Astrocyte of the hippocampus (primary cell): ENCODE measurements at regions not wholly inside any gene's neighbourhood (a gene's known extent, or its start where the extent isn't known, plus 50 kb on each side); places are given as distances from the start of the nearest gene placed in this dataset.
A peak's percentile ranks its signal among the peaks of the same experiment; 100 is the strongest.

Source experiments
- DNase-seq: peaks from one replicate; pipeline ENCODE4 v3.0.0; 2011; ENCODE audit warnings: low read depth, low spot score

DNA sequence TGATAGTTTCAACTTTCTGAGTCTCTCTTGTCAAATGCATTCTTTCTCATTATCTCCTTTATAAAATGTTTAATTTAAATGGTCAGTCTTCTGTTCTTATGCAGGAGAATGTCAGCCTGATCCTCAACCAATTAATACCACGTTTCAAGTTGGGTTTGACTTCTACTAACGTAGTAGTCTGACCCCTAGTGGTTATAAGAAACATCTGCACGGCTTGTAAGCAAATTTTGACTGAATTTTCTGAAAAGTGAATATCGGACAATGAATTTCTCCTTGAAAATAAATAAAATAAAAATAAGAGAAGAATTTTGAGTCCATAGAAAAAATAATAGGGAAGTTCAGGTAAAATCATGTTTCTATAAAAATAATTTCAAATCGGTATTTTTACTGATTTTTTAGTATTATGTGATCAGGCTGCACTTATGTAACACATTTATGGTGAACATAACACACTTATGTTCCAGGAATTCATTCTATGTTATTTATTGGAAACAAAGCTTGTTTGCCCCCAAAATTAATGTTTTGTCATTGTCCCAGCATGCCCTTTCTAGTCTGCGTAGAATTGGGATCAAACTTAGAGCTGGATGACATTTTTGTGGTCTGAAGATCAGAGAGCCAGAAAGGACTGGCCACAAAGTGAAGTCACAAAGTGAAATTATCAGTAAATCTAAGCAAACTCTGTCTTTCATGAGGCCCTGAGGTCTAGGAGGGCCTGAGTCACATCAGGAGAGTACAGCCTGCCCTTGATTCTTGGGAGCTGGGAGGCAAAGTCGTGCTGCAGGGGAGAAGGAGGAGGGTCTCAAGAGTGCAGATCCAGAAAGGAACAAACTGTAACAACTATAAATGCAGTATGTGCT is 101.2 kb upstream of the STXBP6 start:
- peak; percentile 87 for DNase-seq

DNA sequence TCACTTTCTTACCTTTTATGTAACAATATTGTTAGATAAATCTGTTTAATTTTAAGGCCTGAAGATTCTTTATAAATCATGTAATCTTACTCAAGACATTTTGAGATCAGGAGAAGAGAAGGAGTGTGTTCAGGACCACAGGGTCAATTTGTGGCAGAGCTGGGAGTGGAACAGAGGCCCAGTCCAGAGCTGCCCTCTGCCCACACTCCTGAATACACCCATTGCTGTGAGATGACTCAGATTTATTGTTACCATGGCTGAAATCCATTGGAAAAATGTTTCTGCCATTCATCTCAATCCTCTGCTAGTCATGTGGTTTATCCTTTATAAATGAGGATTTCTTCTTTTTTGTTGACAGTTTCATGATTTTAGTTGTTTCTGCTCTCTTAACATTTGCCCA is 100.5 kb upstream of the STXBP6 start:
- DNase-seq, result peak; percentile 68

DNA sequence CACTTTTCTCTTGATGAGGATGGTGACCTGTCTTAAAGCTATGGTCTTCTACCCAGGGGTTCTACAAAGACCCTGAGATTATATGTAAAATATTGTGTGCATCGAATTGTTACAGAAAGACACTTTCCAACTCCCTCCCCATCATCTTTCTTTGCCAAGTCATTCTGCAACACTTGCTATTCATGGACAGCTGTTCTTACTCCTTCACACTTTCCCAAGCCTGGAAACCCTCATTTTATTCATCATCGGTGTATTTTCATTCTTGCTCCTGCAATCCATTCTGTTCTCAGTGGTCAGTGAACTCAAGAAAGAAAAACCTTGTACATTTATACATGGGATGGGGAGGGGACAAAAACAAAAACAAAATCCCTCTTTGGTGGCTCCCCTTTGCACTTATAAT is 90.5 kb upstream of the STXBP6 start:
- DNase-seq, result no peak

GRCh38 chr14:25136811-25137210 is 86.9 kb upstream of the STXBP6 start:
- DNase-seq, result no peak

DNA sequence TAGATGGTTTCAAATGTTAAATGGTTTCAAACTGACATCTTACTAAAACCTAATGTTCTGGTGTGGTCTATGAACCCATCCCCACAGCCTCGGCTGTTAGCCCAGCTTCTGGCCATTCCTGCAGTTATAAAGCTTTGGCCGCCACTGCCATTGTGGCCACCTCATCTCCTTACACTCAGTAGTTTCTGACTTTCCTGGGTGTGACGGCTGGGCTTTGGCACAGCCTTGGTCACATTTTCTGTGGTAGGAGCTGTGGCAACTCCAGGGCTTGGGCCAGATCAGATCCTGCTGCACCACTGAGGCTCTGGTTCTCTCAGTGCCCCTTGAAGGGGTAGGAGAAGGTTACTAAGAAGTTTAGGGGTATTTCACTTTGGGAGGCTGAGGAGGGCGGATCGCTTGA is 84.2 kb upstream of the STXBP6 start:
- DNase-seq, result no peak

DNA sequence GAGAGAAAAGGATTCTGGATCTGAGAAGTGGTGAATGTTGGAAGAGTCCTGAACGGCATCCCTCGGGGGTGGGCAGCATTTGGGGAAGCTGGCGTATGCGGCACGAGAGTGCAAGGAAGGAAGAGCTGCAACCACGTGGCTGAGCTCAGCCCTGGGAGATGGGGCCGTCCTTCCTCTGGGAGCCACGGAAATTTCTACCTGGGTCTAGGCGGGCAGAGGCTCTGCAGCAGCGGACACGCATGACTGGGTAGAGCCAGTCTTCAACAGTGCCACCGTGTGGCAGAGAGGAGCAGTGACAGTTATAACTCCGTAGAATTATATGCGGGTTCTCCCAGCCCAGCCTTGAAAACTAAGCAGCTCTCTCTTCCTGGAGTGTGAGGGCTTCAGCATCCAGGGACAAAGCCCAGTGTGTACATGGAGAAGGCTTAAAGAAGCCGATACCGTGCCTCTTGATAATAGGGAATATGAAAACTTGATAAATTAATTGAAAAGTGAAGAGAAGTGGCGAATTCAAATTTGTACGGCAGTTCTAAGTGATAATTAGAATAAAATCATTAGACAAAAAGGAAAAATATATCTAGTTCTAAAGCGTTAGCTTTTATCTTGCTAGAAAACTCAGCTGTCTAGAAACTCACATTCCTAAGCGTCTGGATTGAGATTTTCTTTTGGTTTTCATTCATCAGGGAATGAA is 82.9 kb upstream of the STXBP6 start:
- DNase-seq, result peak; percentile 82

- no peak for DNase-seq
These were observed 82.1 kb upstream of the STXBP6 start for GRCh38 chr14:25132094-25132493.

DNA sequence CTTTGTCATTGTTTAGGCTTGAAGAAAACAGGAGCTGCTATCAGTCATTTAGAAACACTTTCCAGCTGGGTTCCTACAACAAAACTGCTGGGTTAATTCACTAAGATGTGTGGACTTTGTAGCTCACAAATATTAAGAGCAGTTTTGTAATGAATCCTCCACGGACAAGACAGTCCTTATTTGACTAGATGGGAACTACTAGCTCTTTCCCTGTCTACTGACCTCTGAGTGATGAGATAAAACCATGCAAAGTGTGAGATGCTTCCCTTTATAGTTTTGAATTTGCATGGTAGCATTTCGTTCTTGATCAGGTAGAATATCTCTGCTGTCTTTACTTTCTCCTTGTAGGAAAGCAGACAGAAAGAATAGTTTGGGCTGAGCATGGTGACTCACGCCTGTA is 72.9 kb upstream of the STXBP6 start:
- DNase-seq, result no peak

- no peak for DNase-seq
These were observed 72.3 kb upstream of the STXBP6 start for GRCh38 chr14:25122211-25122610.

- DNase-seq, result peak; percentile 60
These were observed 71.6 kb upstream of the STXBP6 start for GRCh38 chr14:25121337-25122129.

DNA sequence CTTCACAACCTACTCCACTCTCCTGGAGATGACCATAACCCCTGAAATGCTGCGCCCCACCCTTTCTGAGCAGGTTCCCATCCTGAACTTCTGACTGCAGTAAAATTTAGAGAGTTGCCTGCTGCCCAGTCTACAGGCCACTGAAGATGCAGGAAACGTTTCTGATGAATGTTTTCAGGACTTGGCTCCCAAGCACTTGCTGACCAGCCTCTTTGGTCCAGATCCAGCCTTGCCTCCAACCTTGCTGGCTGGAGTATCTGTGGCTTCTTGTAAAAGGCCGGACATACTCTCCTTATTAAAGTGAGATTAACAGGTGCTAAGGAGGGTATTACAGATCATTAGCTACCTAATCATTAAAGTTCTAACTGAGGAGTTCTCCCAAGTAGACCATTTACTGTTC is 70.3 kb upstream of the STXBP6 start:
- DNase-seq, result peak; percentile 32

DNA sequence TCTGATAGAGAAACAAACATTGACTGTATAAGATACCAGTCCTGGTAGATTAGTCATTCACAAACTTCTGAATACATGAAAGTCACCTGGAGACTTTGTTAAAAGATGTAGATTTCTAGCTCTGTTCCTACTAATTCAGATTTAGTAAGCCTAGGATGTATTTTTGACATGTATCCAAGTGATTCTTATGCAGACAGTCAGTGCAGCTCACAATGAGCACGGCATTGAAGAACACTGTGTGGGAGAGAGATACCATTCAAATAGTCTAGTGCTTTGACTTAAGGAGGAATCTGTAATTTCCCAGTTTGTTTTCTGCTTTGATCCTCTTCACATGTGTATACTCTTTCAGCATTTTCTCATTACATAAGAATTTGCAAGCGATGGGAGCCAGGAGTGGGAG is 68.7 kb upstream of the STXBP6 start:
- no peak for DNase-seq

DNA sequence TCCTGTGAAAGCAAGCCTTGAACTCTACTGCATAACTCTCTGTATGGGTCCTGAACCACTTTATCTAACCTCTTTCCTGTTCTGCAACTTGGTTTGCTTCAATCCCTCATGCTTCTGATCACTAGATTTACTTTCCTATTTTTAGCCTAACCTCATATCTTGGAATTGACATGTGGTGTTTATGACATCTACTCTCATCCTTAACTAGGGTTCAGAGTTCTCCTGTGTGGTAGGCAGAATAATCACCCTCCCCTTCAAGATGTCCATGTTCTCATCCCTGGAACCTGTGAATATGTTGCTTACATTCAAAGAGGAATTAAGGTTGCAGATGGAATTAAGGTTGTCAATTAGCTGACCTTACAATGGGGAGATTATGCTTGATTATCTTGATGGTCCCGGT is 67.4 kb upstream of the STXBP6 start:
- no peak for DNase-seq

GRCh38 chr14:25116607-25117006 is 66.7 kb upstream of the STXBP6 start:
- DNase-seq, result peak; percentile 26

DNA sequence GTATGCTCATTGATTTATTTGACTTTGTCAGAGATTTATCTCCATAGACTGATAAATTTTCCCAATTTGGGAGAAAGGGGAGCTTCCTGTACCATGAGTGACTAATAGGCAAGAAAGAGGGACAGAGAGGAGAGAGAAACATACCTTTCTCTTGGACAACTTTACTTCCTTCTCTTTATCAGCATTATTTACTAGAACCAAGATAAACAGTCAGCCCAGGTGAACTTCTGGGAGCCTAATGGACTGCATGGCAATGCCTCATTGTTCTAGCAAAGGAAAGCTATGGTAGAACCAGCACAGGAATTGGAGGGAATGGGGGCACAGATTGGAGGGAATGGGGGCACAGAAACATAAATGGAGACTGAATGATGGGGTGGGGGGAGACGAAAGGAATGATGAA is 63.4 kb upstream of the STXBP6 start:
- no peak for DNase-seq

DNA sequence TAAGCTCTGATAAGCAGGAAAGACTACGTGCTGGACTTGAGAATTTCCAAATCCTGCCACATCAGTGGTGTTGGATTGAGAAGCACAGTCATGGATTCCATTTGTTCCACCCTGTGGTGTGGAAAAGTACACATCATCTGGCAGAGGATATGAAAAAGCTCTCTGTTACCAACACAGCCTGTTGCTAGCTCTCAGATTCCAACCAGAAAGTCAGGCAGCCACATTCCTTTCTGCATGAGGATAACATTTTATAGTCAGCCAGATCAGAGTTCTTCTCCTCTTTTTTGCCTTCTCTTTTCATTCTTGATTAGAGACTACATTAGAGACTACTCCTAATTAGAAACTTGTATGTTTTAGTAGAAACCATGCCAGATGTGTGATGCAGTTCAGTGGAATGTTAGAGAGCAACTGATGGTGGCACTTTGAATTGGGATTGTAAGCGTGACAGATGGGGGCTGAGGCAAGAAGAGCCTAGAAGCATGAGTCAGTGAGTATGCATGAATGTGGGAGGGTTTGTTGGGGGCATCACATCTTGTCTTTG is 61.2 kb upstream of the STXBP6 start:
- DNase-seq, result peak; percentile 94

DNA sequence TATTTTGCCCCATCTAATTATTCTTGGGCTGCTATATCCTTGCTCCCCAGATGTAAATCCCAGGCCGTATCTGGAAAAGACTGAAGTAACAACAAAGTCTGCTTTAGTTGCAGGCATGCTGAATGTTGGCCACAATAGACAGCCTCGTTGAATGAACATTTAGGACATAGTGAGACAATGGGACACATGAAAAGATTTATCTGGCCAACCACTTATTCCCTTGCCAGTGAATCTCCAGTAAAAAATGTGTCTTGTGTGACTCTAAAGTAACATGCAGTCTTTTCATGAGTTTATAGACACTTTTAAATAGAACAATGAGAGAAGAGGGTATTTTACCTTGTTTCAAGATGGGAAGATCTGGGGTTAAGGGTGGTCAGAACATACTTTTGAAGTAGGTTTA is 60.2 kb upstream of the STXBP6 start:
- no peak for DNase-seq

DNA sequence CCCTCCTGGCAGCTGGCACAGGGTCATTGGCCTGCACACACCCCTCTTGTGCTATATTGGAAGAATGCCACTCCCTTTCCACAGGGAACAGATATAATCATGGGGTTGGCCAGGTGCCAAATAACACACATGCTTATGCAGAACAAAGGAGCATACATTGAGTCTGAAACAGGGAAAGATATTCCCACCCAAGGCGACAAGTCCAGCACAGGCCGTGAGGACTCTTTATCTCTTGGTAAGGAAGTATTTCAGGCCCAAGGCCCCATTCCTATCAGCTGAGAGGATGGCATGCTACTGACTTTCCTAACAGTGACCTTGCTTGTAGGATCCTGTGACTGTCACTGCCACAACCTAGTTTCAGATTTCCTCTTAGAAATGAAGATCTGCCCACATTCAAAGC is 59.0 kb upstream of the STXBP6 start:
- DNase-seq, result no peak

- no peak for DNase-seq
These were observed 58.3 kb upstream of the STXBP6 start for GRCh38 chr14:25108291-25108690.

DNA sequence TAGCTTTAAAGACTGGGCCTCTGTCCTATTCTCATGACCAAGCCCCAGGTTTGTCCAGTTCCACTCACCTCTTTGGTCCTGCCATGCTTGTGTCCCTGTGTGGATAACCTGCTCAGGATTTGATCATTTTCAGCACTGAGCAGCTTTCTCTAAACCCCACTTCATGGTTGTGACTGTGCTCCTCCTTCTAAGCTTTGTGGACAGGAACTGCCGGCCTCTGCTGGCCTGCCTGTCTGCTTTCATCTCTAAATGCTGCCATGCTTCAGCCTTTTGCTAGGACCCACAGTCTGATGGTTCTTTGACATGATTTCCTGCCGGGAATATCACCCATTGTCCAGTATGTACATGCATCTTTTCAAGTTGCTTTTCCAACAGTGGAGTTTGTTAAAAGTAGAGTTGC is 53.9 kb upstream of the STXBP6 start:
- no peak for DNase-seq

DNA sequence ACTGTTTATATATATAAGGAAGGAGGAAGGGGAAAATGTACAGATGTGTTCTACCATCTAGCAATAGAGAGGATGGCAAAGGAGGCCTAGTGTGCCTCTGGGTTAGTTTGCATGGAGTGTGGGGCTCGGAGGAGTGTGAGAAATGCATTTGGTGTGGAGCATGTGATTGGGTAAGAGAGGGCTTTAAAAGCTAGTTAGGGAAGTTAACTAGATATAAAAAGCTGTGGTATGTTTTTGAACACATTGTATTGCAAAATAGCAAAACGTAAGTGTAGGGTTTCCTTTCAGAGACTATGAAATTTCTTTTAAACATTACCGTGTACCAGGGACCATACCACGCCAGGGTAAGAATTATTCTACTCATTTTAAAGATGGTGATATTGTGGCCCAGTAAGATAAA is 53.3 kb upstream of the STXBP6 start:
- no peak for DNase-seq

DNA sequence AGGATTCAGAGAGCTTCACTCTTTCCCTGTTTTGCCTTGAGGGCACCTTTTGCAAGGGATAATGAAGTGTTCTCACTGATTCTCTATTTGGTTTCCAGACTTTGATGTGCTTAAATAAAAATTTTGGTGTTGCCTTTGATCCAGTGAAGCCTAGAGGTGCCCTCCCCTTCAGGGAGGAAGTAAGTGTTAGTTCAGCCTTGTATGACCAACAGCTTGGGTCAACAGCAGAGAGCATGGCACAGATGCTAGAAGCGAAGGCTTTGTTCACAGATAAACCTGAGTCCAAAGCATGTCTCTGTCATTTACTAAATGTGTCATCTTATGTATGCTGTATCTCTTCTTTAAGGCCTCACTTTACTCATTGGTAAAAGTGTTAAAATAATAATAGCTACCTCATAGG is 52.8 kb upstream of the STXBP6 start:
- no peak for DNase-seq
